ENCODE measurements at regions not wholly inside any gene's neighbourhood (a gene's known extent, or its start where the extent isn't known, plus 50 kb on each side); places are given as distances from the start of the nearest gene placed in this dataset.

DNA sequence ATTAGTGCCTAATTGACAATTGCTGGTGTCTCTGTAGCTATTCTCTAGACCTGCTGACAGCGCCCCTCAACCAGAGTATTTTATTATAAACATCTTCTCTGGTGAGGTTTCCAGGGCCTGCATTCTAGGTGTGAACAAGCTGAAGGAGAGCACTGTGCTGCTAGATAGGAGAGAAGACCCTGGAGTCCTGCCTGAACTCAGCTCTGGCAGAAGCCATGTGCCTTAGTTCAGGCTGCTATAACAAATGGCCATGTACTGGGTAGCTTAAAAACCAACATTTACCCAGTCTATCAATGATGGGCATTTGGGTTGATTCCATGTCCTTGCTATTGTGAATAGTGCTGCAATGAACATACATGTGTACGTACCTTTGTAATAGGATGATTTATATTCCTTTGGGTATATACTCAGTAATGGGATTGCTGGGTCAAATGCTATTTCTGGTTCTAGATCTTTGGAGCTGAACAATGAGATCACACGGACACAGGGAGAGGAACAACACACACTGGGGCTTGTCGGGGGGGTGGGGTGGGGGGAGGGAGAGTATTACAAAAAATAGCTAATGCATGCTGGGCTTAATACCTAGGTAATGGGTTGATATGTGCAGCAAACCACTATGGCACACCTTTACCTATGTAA is 185.5 kb upstream of the CPEB2 start:
- Histone ChIP-seq H3K27ac (ENCODE audit: low read depth, low read length) (no peak overlapping the region), H3K4me3 (ENCODE audit: low read depth in 1 of 5, low read length in 5 of 5) (no peak overlapping the region), H3K27me3 (ENCODE audit: control insufficient read depth in 5 of 5, insufficient read depth in 4 of 5, low read length in 5 of 5) (no peaks in the 10 kb centered on the region), H3K4me1 (ENCODE audit: control insufficient read depth in 5 of 5, insufficient read depth in 5 of 5, low read length in 5 of 5) (no peaks in the 10 kb centered on the region), H3K9ac (ENCODE audit: low read length in 5 of 5) (no peak overlapping the region), H3K9me3 (ENCODE audit: control insufficient read depth in 5 of 5, low read length in 5 of 5) (no peaks in the 10 kb centered on the region), H3K36me3 (ENCODE audit: control insufficient read depth in 5 of 5, insufficient read depth in 5 of 5, low read length in 5 of 5) (no peaks in the 10 kb centered on the region)

DNA sequence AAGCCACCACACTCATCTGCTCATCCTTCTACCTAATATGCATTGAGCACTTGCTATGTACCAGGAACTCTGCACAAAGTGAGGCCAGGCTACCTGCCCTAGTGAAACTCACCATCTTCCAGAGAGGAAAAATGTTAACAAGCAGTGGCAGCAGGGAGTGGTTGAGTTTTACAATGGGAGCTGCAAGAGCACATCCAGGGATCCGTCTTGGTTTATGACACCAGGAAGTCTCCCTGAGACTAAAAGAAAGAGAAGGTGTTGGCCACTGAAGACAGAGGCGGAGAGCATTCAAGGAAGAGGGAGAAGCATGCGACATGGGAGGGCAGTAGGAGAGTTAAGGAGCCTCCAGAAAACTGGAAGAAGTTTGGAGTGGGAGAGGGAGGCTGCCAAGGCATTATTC is 178.1 kb upstream of the CPEB2 start:
- Histone ChIP-seq H3K4me3 (ENCODE audit: low read depth in 1 of 5, low read length in 5 of 5) (no peak overlapping the region), H3K4me1 (ENCODE audit: control insufficient read depth in 5 of 5, insufficient read depth in 5 of 5, low read length in 5 of 5) (peaks cover 0 to 12% (median 5%) of the 10 kb centered on the region in 5 donors), H3K27ac (ENCODE audit: low read depth, low read length) (no peak overlapping the region), H3K36me3 (ENCODE audit: control insufficient read depth in 5 of 5, insufficient read depth in 5 of 5, low read length in 5 of 5) (no peaks in the 10 kb centered on the region), H3K9ac (ENCODE audit: low read length in 5 of 5) (no peak overlapping the region), H3K27me3 (ENCODE audit: control insufficient read depth in 5 of 5, insufficient read depth in 4 of 5, low read length in 5 of 5) (no peaks in the 10 kb centered on the region), H3K9me3 (ENCODE audit: control insufficient read depth in 5 of 5, low read length in 5 of 5) (no peaks in the 10 kb centered on the region)

DNA sequence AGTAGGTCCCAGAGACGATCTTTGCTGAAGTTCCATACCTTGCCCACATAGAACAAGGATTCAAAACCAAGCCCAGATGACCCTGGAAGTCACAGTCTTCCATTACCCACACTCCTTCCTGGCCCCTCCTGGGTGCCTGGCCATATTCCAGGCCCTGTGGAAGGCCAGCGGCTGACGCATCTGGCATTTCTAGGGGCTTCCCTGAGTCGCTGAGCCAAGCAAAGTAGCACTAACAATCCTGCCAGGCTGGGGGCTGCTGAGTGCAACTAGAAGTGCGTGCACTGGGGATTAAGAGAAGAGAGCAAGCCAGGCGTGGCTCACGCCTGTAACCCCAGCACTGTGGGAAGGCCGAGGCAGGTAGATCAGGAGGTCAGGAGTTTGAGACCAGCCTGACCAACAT is 175.2 kb upstream of the CPEB2 start:
- Histone ChIP-seq H3K9ac (ENCODE audit: low read length in 5 of 5) (no peak overlapping the region), H3K9me3 (ENCODE audit: control insufficient read depth in 5 of 5, low read length in 5 of 5) (no peaks in the 10 kb centered on the region), H3K4me1 (ENCODE audit: control insufficient read depth in 5 of 5, insufficient read depth in 5 of 5, low read length in 5 of 5) (peaks cover 2 to 12% (median 5%) of the 10 kb centered on the region in 5 donors), H3K4me3 (ENCODE audit: low read depth in 1 of 5, low read length in 5 of 5) (no peak overlapping the region), H3K36me3 (ENCODE audit: control insufficient read depth in 5 of 5, insufficient read depth in 5 of 5, low read length in 5 of 5) (no peaks in the 10 kb centered on the region), H3K27ac (ENCODE audit: low read depth, low read length) (no peak overlapping the region), H3K27me3 (ENCODE audit: control insufficient read depth in 5 of 5, insufficient read depth in 4 of 5, low read length in 5 of 5) (no peaks in the 10 kb centered on the region)

DNA sequence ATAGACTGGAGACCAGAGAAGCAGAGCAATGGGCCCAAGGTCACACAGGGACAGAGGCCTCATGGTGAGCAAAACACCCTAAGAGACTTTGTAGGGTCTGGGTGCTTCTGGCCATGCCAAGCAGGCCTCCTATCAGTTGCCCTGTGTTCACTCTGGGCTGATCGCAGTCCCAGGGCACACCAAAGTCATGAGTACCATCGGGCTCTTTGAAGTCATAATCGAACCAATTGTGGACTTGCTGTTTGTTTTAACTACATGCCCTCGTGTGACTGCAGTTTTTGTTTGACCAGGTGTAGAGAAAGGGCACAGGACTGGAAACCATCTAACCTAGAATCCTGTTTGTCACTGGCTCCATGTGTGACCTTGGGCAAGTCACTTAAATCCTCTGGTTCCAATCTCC is 172.5 kb upstream of the CPEB2 start:
- Histone ChIP-seq H3K27me3 (ENCODE audit: control insufficient read depth in 5 of 5, insufficient read depth in 4 of 5, low read length in 5 of 5) (no peaks in the 10 kb centered on the region), H3K36me3 (ENCODE audit: control insufficient read depth in 5 of 5, insufficient read depth in 5 of 5, low read length in 5 of 5) (no peaks in the 10 kb centered on the region), H3K9me3 (ENCODE audit: control insufficient read depth in 5 of 5, low read length in 5 of 5) (no peaks in the 10 kb centered on the region), H3K4me3 (ENCODE audit: low read depth in 1 of 5, low read length in 5 of 5) (no peak overlapping the region), H3K4me1 (ENCODE audit: control insufficient read depth in 5 of 5, insufficient read depth in 5 of 5, low read length in 5 of 5) (peaks cover 2 to 12% (median 5%) of the 10 kb centered on the region in 5 donors), H3K27ac (ENCODE audit: low read depth, low read length) (no peak overlapping the region), H3K9ac (ENCODE audit: low read length in 5 of 5) (no peak overlapping the region)

DNA sequence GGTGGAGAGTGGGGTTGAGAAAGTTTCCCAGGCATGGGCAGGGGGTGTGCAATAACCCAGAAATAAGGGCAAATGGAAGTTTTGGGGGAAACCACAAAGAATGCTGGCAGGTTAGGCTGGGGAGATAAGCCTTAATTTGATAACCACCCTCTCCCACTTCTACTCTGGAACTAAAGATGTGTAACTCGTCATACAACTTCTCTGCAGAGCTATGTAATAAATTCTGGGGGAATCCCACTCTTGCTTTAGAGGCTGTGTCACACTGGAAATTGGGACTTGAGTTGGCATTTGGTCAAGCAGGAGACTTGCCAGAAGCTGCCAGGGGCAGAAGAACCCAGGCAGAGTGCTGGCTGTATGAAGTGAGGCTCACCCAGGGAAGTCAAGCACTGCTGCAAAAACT is 170.9 kb upstream of the CPEB2 start:
- Histone ChIP-seq H3K9me3 (ENCODE audit: control insufficient read depth in 5 of 5, low read length in 5 of 5) (no peaks in the 10 kb centered on the region), H3K36me3 (ENCODE audit: control insufficient read depth in 5 of 5, insufficient read depth in 5 of 5, low read length in 5 of 5) (no peaks in the 10 kb centered on the region), H3K27ac (ENCODE audit: low read depth, low read length) (no peak overlapping the region), H3K9ac (ENCODE audit: low read length in 5 of 5) (no peak overlapping the region), H3K4me3 (ENCODE audit: low read depth in 1 of 5, low read length in 5 of 5) (no peak overlapping the region), H3K4me1 (ENCODE audit: control insufficient read depth in 5 of 5, insufficient read depth in 5 of 5, low read length in 5 of 5) (peaks cover 2 to 12% (median 6%) of the 10 kb centered on the region in 5 donors), H3K27me3 (ENCODE audit: control insufficient read depth in 5 of 5, insufficient read depth in 4 of 5, low read length in 5 of 5) (no peaks in the 10 kb centered on the region)

DNA sequence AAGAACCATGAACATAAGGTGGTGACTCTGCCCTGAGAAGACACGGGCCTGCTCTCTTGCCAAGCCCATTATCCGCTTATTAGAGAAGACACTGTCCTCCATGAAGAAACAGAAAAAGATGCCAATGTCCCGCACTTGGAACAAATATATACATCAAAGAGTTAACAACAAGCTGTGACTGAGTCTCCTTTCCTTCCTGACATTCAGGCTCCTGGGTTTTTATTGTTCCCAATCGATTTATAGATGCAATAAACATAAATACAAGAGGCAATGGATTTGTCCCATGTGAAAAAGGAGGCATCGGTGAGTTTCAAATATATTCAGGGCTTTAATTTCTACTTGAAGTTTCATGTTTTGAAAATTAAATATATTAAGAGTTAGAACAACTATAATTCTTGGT is 169.2 kb upstream of the CPEB2 start:
- Histone ChIP-seq H3K4me1 (ENCODE audit: control insufficient read depth in 5 of 5, insufficient read depth in 5 of 5, low read length in 5 of 5) (peaks cover 0 to 5% (median under 1%) of the 10 kb centered on the region in 5 donors), H3K9me3 (ENCODE audit: control insufficient read depth in 5 of 5, low read length in 5 of 5) (no peaks in the 10 kb centered on the region), H3K4me3 (ENCODE audit: low read depth in 1 of 5, low read length in 5 of 5) (no peak overlapping the region), H3K9ac (ENCODE audit: low read length in 5 of 5) (no peak overlapping the region), H3K36me3 (ENCODE audit: control insufficient read depth in 5 of 5, insufficient read depth in 5 of 5, low read length in 5 of 5) (no peaks in the 10 kb centered on the region), H3K27ac (ENCODE audit: low read depth, low read length) (no peak overlapping the region), H3K27me3 (ENCODE audit: control insufficient read depth in 5 of 5, insufficient read depth in 4 of 5, low read length in 5 of 5) (no peaks in the 10 kb centered on the region)

DNA sequence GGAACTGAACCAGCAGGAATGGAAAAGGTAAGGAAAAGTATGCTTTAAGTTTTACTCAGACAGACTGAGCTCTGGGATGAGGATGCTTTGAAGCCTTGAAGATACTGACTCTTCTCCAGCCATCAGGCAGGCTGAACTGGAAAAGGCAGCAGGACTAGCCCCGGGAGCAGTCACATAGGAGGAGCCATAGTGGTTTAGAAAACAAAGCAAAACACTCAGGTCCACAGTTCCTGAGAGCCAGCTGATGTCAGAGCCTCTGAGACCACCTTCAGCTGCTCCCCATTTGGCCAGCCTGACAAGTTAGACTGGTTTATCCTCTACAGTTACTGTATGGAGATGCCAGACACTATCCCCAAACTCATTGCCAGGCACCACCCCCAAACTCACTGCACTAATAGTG is 167.9 kb upstream of the CPEB2 start:
- no peak overlapping the region for H3K27ac ChIP-seq (ENCODE audit: low read depth, low read length)
- H3K27me3 ChIP-seq (ENCODE audit: control insufficient read depth in 5 of 5, insufficient read depth in 4 of 5, low read length in 5 of 5) = no peaks in the 10 kb centered on the region
- H3K36me3 ChIP-seq (ENCODE audit: control insufficient read depth in 5 of 5, insufficient read depth in 5 of 5, low read length in 5 of 5) = no peaks in the 10 kb centered on the region
- H3K9me3 ChIP-seq (ENCODE audit: control insufficient read depth in 5 of 5, low read length in 5 of 5) = peaks cover 0 to 8% (median 3%) of the 10 kb centered on the region in 5 donors
- H3K4me3 ChIP-seq (ENCODE audit: low read depth in 1 of 5, low read length in 5 of 5) = no peak overlapping the region
- no peak overlapping the region for H3K9ac ChIP-seq (ENCODE audit: low read length in 5 of 5)
- H3K4me1 ChIP-seq (ENCODE audit: control insufficient read depth in 5 of 5, insufficient read depth in 5 of 5, low read length in 5 of 5) = peaks cover 0 to 5% (median 0%) of the 10 kb centered on the region in 5 donors

DNA sequence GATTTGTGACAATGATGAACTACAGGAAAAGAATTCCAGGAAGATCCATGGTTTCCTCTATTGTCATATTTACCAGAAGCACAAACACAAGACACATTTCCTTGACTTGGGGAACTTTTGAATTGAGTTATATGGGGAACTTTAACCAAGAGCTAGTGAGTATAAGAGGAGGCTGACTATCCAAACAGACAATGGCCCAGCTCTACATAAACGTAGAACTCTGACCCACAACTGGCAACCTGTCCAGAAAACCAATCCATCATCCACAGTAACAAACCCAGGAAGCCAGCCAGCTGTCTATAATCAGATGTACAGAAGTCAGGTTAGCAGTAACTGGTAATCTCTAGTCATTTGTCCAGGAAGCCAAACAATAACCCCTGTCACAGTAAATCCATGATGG is 167.0 kb upstream of the CPEB2 start:
- Histone ChIP-seq H3K27ac (ENCODE audit: low read depth, low read length) (no peak overlapping the region), H3K9me3 (ENCODE audit: control insufficient read depth in 5 of 5, low read length in 5 of 5) (peaks cover 0 to 8% (median 3%) of the 10 kb centered on the region in 5 donors), H3K4me3 (ENCODE audit: low read depth in 1 of 5, low read length in 5 of 5) (no peak overlapping the region), H3K9ac (ENCODE audit: low read length in 5 of 5) (no peak overlapping the region), H3K36me3 (ENCODE audit: control insufficient read depth in 5 of 5, insufficient read depth in 5 of 5, low read length in 5 of 5) (no peaks in the 10 kb centered on the region), H3K4me1 (ENCODE audit: control insufficient read depth in 5 of 5, insufficient read depth in 5 of 5, low read length in 5 of 5) (peaks cover 0 to 5% (median 0%) of the 10 kb centered on the region in 5 donors), H3K27me3 (ENCODE audit: control insufficient read depth in 5 of 5, insufficient read depth in 4 of 5, low read length in 5 of 5) (no peaks in the 10 kb centered on the region)

DNA sequence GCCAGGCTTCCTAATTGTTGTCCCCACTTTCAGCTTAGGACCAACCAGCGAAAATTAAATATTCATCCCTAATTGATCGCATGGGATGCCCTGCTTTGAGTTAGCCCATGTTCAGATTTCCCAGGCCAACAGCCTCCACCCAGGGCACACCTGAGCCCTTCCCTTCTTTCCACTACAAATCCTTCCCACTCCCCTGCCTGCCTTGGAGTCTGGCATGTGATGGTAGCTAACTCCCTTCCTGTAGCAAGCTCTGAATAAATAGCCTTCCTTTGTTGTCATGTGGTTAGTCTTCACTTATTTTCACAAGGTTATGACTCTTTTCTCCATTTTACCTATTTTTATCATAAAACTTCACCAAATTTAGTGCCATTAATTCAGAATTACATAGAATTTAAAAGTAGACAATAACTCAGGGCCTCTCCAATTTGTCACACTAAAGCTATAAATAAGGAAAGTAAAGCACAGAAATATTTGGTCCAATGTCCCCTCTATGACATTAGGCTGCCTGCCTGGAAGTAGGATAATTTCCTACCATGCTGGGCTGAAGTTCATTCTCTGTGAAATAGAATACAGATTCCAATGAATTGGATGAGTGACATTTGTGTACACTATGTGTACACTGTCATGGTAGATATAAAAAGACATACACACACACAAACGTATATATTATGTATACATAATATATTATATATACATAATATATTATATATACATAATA is 166.4 kb upstream of the CPEB2 start:
- Histone ChIP-seq H3K27ac (ENCODE audit: low read depth, low read length) (no peak overlapping the region), H3K36me3 (ENCODE audit: control insufficient read depth in 5 of 5, insufficient read depth in 5 of 5, low read length in 5 of 5) (no peaks in the 10 kb centered on the region)

DNA sequence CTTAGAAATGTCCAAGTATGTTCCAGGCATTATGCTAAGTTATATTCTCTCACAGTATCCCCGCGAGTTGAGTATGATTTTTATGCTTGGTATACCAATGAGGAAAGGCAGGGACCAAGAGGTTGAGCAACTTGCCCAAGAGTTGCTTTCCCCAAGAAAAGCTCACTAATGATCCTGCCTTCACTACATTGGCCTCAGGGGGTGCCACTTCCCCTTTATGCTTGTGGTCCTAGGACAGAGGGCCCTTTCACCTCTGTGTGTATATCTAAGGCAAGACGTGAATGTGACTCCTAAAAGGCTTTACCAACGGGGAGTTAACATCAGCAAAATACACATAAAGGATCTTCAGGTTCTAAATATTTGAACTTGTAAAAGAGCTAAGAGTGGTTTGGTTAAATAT is 164.4 kb upstream of the CPEB2 start:
- H3K9me3 ChIP-seq (ENCODE audit: control insufficient read depth in 5 of 5, low read length in 5 of 5) = peaks cover 0 to 8% (median 3%) of the 10 kb centered on the region in 5 donors
- H3K4me3 ChIP-seq (ENCODE audit: low read depth in 1 of 5, low read length in 5 of 5) = no peak overlapping the region
- H3K27me3 ChIP-seq (ENCODE audit: control insufficient read depth in 5 of 5, insufficient read depth in 4 of 5, low read length in 5 of 5) = no peaks in the 10 kb centered on the region
- no peak overlapping the region for H3K27ac ChIP-seq (ENCODE audit: low read depth, low read length)
- no peak overlapping the region for H3K9ac ChIP-seq (ENCODE audit: low read length in 5 of 5)
- no peaks in the 10 kb centered on the region for H3K36me3 ChIP-seq (ENCODE audit: control insufficient read depth in 5 of 5, insufficient read depth in 5 of 5, low read length in 5 of 5)
- H3K4me1 ChIP-seq (ENCODE audit: control insufficient read depth in 5 of 5, insufficient read depth in 5 of 5, low read length in 5 of 5) = peaks cover 0 to 15% (median 2%) of the 10 kb centered on the region in 5 donors

More for the DNA sequence above, 166.4 kb upstream of the CPEB2 start:
- Histone ChIP-seq H3K4me3 (ENCODE audit: low read depth in 1 of 5, low read length in 5 of 5) (no peak overlapping the region), H3K27me3 (ENCODE audit: control insufficient read depth in 5 of 5, insufficient read depth in 4 of 5, low read length in 5 of 5) (no peaks in the 10 kb centered on the region), H3K4me1 (ENCODE audit: control insufficient read depth in 5 of 5, insufficient read depth in 5 of 5, low read length in 5 of 5) (peaks cover 0 to 5% (median 0%) of the 10 kb centered on the region in 5 donors), H3K9me3 (ENCODE audit: control insufficient read depth in 5 of 5, low read length in 5 of 5) (peaks cover 0 to 8% (median 3%) of the 10 kb centered on the region in 5 donors), H3K9ac (ENCODE audit: low read length in 5 of 5) (no peak overlapping the region)

Measured in subcutaneous abdominal adipose tissue (tissue), 5 donors.